Keratinocyte (primary cell): ENCODE measurements at regions not wholly inside any gene's neighbourhood (a gene's known extent, or its start where the extent isn't known, plus 50 kb on each side); places are given as distances from the start of the nearest gene placed in this dataset.

Experiments
- EZH2 ChIP-seq: IDR thresholded peaks from one replicate; pipeline ENCODE4 v1.6.1; 2012; ENCODE audit warnings: inconsistent platforms, mild to moderate bottlenecking, low read length, moderate library complexity
- TF ChIP-seq, protein P1 (sequence below), 3 experiments: IDR thresholded peaks in 1 of 3; conservative IDR thresholded peaks in 1 of 3; optimal IDR thresholded peaks in 1 of 3; 2 replicates in 2 of 3; 3 replicates in 1 of 3; pipeline versions ENCODE3 to v1.5.1; 2011; ENCODE audit warnings: low read length in 3 of 3, mild to moderate bottlenecking in 3 of 3, moderate library complexity in 2 of 3, control low read depth in 1 of 3, inconsistent platforms in 1 of 3; ENCODE audit not compliant: insufficient read depth in 2 of 3; ENCODE audit errors: extremely low read depth in 1 of 3

DNA sequence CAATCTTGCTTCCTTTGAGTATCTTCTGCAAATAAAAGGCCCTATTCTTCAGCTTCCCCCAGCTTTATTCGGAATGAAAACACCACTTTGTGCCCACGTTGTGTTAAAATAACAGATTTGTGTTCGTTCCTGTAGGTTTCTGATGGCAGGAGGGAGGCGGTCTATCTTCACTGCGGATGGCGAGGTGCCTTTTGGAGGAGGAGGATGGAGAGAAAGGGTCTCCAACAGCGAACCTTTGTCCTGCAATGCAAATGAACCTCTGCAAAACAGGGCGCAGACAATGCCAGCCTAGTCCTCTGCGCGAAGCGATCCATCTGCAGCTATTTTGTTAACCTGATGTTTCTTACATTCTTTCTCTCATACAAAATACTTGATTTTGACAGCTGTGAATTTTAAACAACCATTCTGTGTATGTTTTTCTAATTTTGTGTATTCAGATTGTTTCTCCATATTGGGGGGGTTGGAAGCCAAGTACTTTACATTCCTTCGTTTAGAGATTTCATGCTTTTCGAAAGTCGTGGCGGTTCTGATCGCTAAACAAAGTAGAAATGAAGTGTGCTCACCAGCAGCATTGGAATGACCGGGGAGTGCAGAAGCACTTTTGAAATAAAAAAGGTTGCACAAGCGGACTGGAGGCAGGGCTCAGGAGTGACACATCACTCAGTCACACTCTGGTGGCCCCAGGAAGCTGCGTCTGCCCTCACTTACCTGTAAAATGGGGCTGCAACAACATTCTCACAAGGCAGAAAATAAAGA lies 279.0 kb upstream of the IRX5 start:
- TF ChIP-seq, protein P1, sequence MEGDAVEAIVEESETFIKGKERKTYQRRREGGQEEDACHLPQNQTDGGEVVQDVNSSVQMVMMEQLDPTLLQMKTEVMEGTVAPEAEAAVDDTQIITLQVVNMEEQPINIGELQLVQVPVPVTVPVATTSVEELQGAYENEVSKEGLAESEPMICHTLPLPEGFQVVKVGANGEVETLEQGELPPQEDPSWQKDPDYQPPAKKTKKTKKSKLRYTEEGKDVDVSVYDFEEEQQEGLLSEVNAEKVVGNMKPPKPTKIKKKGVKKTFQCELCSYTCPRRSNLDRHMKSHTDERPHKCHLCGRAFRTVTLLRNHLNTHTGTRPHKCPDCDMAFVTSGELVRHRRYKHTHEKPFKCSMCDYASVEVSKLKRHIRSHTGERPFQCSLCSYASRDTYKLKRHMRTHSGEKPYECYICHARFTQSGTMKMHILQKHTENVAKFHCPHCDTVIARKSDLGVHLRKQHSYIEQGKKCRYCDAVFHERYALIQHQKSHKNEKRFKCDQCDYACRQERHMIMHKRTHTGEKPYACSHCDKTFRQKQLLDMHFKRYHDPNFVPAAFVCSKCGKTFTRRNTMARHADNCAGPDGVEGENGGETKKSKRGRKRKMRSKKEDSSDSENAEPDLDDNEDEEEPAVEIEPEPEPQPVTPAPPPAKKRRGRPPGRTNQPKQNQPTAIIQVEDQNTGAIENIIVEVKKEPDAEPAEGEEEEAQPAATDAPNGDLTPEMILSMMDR (optimal IDR thresholded peaks at IDR 0.05 in 1 of 3, IDR thresholded peaks at IDR 0.05 in 1 of 3, conservative IDR thresholded peaks at IDR 0.05 in 1 of 3; ENCODE audit: extremely low read depth in 1 of 3, insufficient read depth in 2 of 3, low read length in 3 of 3) = no peak
- TF ChIP-seq EZH2 = no peak
